CMK (cell line): ENCODE measurements at regions not wholly inside any gene's neighbourhood (a gene's known extent, or its start where the extent isn't known, plus 50 kb on each side); places are given as distances from the start of the nearest gene placed in this dataset.
"Not testable (repeated sequence)": the region's sequence is repeated elsewhere in the genome, so short reads cannot be mapped to it uniquely, and the experiment has no call there.

Source experiments
- DNase-seq: peaks from one replicate; pipeline ENCODE4 v3.0.0-alpha.2; 2010; ENCODE audit warnings: low read depth

DNA sequence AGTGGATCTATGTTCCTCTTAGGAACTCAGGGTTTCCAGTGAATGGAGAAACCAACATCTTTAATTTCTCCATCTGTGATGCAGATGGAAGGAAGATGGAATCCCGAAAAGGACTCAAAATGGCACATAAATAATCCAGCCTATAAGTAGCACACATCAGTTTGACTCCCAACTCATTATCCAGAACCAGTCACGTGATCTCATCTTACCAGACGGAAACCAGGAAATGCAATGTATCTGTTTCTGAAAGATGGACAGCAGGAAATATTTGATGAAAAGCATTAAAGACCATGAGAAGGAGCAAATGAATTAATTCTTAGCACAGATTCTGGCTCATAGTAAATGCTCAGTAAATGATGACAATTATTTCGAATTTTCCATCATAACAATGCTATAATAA is 443.1 kb upstream of the FMR1 start:
- no peak for DNase-seq

DNA sequence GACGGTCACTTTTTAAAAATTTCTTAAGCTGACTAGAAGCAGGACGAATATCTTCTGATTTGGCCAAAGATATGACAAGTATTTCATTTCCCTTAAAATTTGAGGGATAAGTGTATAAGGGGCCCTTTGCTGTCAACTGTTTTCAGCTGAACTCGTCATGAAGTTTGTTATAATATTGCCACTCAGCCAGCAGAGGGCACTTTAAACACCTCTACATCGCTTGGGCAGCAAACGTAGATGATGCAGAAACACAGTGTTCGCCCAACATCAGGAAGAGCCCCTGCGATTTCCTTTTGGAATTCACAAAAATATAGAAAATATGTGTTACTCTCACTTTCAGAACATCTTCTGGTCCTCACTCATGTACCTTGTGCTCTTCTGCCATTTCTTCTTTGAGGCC is 435.7 kb upstream of the FMR1 start:
- DNase-seq = no peak

DNA sequence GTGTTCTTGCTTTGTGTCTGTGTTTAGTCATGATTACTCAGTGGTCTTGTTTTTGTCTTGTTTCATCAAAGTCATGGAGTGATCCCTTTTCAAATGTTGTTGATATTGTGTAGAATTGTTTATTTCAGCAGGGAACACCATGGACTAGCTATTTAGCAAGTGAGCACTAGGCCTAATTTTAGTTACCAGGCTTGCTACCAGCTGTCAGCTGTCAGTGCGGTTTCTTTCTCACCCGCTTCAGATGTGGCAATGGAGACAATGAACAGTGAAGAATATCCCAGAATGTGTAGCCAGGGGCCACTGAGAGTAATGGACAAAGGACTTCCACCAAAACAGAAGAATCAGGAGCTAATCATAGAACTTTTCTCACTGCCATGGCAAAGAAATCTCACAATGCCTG is 432.8 kb upstream of the FMR1 start:
- no peak for DNase-seq

DNA sequence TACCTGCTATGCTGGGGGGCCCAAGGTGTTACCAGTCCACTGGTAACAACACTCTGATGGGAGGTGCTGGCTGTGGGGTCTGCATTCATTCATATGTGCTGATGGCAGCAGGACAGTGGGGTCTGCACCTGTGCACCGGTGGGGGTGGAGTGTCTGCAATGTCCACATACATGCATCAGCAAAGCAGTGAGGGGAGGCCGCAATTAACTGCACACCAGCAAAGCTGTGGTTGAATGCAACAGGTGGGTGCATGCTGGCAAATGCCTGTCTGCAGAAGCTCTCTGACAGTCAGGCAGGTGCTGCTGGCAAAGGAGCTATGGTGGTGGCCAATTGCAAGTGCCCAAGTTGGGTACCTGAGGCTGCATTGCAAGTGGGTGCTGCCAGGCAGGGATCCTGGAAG is 426.5 kb upstream of the FMR1 start:
- no peak for DNase-seq

DNA sequence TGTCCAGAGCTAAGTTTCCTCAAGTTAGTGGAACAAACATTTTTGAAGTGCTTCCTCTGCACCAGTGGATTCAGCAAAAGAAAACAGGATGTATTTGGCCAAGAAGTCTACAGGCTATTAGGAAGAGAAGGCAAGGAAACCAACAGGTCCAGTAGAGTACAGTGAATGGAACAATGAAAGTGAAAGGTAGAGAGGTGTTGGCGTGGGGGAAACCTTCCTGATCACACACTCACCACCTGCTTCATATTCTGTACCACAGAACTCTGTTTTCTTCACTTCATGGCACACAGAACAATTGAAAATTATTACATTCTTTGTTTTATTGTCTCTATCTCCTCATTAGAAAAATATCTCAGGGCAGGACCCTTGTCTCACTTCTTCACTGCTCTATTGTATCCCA is 417.4 kb upstream of the FMR1 start:
- DNase-seq = no peak

DNA sequence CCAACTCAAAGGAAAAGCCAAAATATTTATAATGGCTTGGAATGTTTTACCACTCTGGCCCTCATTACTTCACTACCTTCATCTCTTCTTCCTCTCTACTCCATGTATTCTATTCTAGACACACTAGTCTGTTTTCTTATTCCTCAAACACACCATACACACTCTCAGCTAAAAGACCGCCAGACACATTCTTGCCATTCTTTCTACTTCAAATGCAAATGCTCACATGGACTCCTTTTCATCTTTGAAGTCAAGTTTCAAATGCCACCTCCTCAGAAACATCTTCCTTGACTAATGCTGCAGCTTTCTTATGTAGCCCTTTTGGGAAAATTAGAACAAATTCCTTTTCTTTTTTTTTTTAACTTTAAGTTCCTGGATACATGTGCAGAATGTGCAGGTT is 412.9 kb upstream of the FMR1 start:
- DNase-seq = no peak

DNA sequence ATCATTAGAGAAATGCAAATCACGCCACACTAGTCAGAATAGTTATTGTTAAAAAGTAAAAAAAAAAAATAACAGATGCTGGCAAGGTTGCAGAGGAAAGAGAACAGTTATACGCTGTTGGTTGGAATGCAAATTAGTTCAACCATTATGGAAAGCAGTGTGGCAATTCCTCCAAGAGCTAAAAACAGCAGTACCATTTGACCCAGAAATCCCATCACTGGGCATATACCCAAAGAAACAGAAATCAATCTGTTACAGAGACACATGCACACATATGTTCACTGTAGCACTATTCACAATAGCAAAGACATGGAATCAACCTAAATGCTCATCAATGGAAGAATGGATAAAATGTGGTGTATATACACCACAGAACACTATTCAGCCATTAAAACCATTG is 388.7 kb upstream of the FMR1 start:
- no peak for DNase-seq

DNA sequence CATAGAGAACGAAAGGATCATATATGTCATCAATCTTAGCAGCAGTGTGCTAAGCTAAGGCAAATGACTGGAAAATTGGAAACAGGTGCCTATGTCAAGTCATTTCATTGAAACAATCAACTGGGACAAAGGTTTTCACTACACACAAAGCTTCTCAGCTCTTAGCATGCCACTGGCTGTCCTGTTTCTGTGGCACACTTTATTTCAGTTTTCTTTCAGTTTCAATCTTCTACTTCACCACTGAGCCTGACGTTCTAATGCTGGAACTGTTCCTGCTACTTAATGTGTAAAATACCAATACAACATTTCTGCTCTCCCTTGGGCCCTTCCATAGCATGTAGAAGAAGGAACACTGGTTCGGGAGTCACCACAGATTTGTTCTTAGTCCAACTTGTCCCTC is 378.3 kb upstream of the FMR1 start:
- DNase-seq = no peak

DNA sequence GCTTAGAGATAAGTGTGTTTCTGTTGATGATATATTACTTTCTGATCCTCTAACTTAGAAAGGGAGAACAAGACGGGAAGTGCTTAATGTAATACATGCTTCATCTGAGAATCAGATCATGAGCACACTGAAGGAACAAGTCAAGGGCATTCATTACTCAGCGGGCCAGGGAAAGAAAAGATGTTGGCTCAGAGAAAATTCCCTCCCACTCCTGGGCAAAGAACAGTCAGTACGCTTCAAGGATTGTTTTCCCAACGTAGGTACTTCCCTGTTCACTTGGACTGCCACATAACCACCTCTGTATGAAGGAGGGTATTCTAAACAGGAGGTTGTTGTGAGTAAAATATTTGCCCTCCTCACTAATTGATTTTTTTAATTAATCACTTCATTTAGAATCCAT is 374.5 kb upstream of the FMR1 start:
- DNase-seq = no peak

DNA sequence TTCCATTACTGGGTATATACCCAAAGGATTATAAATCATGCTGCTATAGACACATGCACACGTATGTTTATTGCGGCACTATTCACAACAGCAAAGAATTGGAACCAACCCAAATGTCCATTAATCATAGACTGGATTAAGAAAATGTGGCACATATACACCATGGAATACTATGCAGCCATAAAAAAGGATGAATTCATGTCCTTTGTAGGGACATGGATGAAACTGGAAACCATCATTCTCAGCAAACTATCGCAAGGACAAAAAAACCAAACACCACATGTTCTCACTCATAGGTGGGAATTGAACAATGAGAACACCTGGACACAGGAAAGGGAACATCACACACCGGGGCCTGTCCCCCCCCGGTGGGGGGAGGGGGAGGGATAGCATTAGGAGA is 363.7 kb upstream of the FMR1 start:
- not testable (repeated sequence) for DNase-seq

DNA sequence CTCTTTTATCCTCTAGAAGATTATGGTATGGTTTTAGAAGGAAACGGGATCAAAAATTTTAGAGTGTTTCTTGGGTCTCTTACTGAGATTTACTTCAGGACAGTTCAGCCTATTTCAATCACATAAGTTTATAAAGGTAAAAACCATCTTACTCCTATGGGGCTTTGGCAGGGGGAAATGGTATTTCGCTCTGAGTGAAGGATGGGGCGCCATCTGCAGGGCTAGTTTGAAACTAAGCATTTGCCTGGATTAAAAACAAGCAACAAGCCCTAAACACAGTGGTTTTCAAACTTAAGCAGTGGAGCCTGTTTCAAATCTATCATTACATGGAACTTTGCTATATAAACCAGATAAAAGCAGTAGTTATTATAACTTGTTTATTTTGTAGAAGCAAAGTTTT is 361.5 kb upstream of the FMR1 start:
- DNase-seq = no peak

DNA sequence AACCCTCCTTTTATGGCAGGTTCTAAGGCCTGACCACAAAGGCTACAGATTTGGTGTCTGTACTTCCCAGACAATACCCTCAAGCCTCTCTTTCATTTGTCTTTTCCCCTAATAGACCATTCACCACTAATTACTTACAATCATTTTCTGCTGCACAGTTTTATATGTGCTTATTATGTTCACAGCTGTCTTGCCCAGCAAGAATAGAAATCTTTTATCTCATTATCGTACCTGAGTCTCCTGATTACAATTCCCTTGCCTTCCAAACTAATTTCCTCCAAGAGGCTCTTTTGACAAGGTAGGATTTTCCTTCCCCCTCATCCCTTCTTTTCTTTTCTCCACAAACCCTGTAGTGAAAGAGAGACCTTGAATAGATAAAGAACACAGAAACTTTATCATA is 352.5 kb upstream of the FMR1 start:
- no peak for DNase-seq

DNA sequence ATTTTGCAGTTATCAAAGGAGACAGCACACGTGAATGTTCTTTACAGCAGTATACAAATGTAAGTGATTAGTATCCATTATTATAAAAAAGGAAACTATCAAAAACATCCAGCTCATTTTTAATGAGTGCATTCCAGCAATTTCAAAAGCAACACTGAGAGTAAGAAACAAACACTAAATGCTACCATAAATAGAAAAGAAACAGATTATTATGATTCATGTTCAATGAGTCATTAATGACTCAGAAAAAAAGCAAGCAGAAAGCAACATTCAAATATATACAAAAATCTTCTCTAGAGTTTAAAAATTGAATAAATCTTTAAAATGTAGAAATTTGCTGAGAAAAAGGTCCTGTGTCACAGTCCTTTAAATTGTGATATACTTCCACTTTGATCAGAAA is 346.5 kb upstream of the FMR1 start:
- no peak for DNase-seq

DNA sequence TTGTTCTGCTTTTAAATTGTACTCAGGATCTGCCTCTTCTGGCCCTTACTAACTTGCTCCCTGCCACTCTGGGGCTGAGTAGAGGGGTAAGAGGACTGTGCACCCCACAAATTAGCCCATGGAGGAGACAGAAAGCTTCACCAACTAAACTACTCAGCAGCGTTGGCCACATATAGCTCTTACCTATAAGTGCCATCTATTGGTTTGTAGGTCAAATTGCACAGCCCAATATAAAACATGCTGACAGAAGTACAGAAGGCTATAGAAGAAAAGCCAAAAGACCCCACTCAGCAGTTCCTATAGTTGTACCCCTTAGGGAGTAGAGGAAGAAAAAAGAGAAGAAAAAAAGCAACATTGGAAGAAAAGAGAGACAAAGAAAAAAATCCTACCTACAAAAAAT is 341.2 kb upstream of the FMR1 start:
- DNase-seq = no peak

DNA sequence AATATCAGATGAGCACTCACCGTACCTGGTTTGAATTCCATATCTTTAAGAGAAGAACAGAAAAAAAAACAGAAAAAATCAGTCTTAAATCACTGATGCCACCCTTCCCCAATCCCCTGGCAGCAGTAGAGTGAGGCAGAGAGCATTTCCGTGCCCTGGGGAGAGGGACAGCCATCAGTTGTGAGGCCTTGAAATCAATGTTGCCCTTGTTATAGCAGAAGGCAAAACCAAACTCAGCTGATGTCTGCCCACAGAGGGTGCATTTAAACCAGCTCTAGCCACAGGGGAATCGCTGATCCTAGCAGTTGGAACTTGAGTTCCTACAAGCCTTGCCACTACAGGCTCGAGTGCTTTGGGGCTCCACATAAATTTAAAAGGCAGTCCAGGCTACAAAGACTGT is 338.5 kb upstream of the FMR1 start:
- no peak for DNase-seq

DNA sequence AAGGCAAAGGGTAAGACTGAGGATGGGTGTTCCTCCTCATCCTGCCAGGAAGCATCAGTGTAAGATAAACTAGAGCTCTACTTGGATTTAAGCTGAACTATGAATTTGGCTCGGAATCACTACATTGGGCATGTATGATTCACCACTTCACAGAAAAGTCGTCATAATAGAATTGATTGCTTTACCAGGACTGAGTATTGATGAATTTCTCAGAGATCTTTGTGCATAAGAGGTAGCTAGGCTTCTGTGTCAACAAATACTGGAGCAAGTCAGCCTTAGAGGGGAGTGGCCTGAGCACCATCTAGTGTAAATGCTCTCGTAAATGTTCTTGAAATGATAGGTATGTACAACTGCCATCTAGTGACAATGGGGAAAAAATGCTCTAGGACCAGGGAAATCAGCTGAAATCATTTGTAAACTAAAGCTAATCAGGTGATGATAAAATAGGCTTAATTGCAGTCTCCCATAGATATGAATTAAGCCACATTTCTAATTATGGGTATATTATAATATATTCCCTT is 309.5 kb upstream of the FMR1 start:
- DNase-seq = no peak

DNA sequence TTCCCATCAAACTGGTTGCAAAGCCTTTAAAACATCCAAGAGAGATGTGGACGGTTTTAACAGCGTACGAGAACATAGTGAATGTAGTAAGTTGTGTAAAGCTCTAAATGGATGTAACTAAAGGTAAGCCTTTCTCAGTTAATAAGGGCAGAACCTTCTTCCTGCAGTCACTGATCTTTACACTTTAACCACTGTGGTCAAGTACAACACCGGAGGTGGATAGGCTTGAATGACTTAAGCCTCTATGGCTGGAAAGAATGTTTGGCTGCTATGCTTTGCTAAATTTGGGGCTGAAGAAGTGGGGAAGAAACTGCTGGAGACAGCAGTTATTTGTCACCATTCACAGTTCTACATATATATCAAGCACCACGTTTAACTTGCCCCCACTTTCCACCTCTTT is 285.1 kb upstream of the FMR1 start:
- DNase-seq = no peak

DNA sequence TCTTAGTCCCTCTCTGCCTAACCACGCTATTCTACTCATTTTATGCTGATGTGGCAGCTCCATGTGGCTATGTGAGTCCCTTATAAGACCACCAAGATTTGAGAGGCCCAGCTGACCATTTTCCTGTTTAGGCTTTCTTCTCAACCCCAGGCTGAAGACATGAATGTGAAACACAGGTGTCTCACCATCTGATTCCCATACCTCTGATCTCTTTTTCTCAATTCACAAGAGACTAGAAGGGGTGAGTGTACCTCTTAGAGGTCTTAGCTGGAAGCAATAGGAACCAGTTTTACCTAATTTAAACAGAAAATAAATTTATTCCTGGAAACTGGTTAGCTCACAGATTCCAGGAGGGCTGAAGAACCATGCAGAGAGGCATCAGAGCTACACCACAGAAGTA is 276.5 kb upstream of the FMR1 start:
- no peak for DNase-seq

DNA sequence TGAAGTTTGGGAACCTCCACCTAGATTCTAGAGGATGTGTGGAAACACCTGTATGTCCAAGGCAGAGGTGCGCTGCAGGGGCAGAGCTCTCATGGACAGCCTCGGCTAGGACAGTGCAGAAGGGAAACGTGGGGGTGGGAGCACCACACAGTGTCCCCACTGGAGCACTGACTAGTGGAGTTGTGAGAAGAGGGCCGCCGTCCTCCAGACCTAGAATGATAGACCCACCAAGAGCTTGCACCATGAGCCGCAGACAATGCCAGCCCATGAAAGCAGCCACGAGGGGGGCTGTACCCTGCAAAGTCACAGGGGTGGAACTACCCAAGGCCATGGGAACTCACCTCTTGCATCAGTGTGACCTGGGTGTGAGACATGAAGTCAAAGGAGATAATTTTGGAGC is 274.5 kb upstream of the FMR1 start:
- no peak for DNase-seq

DNA sequence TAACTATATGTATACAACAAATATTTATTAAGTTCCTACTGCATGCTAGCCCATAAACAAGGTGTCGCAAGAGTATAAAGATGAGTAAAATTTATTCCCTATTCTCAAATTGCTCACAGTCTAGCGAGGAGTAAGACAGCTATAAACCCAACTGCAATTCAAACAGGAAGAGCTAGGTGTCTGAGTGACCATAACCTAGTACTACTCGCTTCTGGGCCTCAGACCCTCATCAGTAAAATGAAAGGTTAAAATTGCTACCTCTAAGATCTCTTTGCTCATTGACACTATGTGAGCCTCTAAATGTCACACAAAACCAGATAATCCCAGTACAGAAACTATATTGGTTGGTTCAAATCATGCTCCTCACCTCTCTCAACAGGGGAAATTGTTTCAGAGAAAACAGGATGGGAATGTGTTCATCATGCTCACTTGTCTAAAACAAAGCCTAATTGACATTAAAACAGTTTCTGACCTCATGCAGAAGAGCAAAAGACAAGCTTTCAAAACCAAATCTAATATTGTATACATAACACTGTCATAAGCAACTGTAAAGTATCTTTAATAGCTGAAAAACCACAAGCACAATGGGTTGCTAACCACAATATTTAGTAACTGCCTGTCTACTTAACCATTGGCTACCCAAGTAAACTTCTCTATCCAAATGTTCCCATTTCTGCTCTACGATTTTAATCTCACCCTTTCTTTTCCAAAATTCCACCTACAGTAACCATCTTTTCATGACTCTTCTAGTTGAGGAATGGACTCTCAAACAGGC is 264.6 kb upstream of the FMR1 start:
- DNase-seq = no peak

DNA sequence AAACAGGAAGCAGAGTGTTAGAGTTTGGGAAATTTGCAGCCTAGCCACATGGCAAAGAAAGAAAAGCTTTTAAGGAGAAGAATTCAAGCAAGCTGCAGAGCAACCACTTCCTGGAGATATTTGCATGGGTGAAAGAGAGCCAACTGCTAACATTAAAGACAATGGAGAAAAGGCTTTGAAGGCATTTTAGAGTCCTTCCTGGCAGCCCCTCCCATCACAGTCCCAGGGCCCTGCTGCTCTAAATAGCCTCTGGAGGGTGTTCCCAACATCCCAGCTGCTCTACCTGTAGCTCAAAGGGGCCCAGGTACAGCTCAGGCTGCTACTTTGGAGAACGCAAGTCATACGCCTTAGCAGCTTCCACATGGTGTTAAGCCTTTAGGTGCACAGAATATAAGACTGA is 235.9 kb upstream of the FMR1 start:
- no peak for DNase-seq

DNA sequence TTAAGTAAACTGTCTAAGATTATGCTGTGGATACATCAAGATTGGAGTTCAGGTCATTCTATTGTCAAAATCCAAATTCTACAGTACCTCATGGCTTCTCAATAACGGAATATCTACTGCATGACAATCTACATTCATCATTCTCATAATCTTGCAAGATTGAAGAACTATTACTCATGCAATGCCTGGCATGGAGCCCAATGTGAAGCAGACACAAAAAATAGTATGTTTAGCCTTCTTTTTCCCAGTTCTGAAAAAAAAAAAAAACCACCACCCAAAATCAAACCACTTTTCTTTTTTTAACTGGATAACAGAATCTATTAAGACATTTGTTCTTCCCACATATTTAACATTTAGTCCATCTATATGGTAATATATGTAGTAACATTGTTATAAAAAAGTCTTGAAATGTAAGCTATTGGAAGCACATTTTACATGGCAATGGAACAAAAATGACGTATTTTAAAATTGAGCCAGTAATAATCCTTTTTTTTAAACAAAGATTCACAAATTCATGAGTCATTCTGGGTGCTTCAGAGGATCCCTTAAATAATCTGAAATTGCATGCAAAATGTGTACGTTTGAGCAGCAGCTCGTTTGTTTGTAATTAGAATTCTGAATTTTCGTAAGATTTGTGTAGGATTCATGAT is 232.2 kb upstream of the FMR1 start:
- DNase-seq = no peak

DNA sequence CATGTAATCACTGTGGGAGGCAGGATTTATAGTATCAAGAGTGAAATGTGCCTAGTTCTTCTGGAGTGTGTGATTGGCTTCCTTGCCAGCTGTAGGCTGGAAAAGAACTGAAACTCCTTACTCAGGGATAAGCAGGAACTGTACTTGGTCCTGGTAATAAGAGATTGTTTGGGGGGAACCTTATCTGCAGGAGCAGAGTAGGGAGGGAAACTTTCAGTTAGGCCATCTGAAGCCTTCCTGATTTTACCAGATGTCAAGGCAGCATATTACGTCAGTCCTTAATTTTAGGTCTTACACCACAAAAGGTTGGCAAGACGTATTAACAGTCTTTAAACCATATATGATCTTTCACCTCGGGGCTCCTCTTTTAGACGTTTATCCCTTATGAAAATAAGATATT is 231.5 kb upstream of the FMR1 start:
- peak; percentile 78 for DNase-seq

DNA sequence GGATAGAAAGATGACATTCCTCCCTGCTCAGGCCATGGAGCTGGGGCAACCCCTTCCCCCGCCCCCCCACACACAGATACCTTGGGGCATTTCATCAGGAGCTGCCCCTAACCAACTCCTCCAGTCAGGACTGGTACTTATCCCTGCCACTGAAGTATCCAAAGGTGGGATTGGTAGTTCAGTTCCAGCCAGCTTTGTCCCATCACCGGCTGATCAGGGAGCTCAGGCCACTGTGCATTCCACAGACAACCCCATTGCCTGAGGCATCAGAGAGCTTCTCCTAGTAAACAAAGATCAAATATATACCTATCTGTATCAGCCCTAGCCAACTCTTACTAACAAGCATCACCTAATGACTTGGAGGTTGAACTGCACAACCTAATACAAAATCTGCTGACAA is 218.2 kb upstream of the FMR1 start:
- no peak for DNase-seq
